GM12892 (cell line): ENCODE measurements at regions not wholly inside any gene's neighbourhood (a gene's known extent, or its start where the extent isn't known, plus 50 kb on each side); places are given as distances from the start of the nearest gene placed in this dataset.

Experiments
- POLR2A ChIP-seq: IDR thresholded peaks from 2 replicates; pipeline ENCODE4 v1.6.1; 2011; ENCODE audit warnings: low read depth, low read length, control low read depth
- POLR2AphosphoS5 ChIP-seq: IDR thresholded peaks from 2 replicates; pipeline ENCODE4 v1.6.1; 2011; ENCODE audit warnings: low read depth, low read length, control low read depth

- TF ChIP-seq POLR2A (no peak), POLR2AphosphoS5 (no peak)
These were observed 208.1 kb downstream of the TGFB2 start for GRCh38 chr1:218553197-218553596.
